ENCODE measurements at regions not wholly inside any gene's neighbourhood (a gene's known extent, or its start where the extent isn't known, plus 50 kb on each side); places are given as distances from the start of the nearest gene placed in this dataset.

- Histone ChIP-seq H3K4me3 (ENCODE audit: extremely low read depth, insufficient read depth, low read length, poor library complexity, severe bottlenecking) (no peak overlapping the region), H3K4me1 (ENCODE audit: control insufficient read depth, insufficient read depth, low read length, poor library complexity, severe bottlenecking) (peaks cover 10% of the 10 kb centered on the region), H3K9me3 (ENCODE audit: control insufficient read depth, low read length) (no peaks in the 10 kb centered on the region), H3K36me3 (ENCODE audit: control insufficient read depth, insufficient read depth, low read length) (no peaks in the 10 kb centered on the region), H3K27ac (ENCODE audit: low read depth, low read length, severe bottlenecking) (no peak overlapping the region)
- 73 to 79% methylated on average over 7 to 9 of the region's 9 CpGs for WGBS, 2 experiments (ENCODE audit: insufficient coverage in 2 of 2)
Measured at GRCh38 chr15:69786136-69786701, 311.5 kb downstream of the TLE3 start.

DNA sequence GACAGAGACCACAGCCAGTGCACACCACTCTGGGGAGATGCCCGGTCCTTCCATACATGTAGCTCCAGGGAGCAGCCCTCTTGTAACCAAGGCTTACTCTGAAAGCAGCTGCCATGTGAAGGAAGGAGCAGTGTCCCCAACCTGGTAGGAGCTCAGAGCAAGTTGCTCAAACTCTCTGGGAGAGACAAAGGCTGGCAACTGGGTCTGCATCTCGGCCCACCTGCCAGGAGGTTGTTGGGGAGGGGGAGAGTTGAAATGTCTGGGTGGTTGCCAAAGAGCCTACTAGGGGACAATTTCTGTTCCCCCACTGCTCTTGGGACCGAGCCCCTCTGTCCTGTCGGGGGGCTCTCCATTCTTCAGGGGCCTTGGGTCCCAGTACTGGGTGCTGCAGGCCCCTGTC is 309.9 kb downstream of the TLE3 start:
- no peaks in the 10 kb centered on the region for H3K9me3 ChIP-seq (ENCODE audit: control insufficient read depth, low read length)
- WGBS, 2 experiments (ENCODE audit: insufficient coverage in 2 of 2): 93 to 100% methylated on average over 3 to 4 of the region's 4 CpGs
- H3K4me1 ChIP-seq (ENCODE audit: control insufficient read depth, insufficient read depth, low read length, poor library complexity, severe bottlenecking): peaks cover 2% of the 10 kb centered on the region
- no peaks in the 10 kb centered on the region for H3K36me3 ChIP-seq (ENCODE audit: control insufficient read depth, insufficient read depth, low read length)
- H3K4me3 ChIP-seq (ENCODE audit: extremely low read depth, insufficient read depth, low read length, poor library complexity, severe bottlenecking): no peak overlapping the region
- no peak overlapping the region for H3K27ac ChIP-seq (ENCODE audit: low read depth, low read length, severe bottlenecking)

DNA sequence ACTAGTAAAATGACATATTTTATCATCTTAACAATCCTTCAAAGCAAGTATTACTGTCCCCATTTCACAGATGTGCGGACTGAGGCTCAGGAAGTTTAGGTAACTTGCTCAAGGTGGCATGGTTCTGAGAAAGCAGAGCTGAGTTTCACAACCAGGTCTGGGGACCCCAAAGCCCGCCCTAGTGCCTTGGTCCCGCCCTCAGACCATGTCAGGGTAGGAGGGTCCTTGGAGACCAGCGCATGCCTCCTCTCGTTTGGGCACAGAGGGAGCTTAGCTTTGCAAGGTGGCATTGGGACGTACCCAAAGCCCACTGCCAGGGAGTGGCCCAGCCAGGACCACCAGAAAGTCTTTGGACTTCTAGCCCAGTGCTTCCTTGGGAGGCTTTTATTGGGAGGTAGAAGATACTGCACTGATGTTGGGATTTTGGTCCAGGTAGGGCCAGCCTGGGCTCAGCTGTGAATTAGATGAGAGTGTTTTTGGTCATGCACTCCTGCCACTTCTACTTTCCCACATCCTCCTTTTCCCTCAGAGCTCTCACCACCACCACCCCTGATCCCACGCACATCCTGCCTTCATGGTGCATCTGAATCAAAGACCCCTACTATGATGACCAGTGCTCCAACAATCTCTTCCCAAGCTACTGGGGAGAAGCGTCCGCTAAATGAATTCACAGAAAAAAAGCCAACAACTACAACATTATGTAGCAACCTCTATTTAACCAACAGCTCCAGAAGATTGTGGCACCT is 307.9 kb downstream of the TLE3 start:
- H3K4me1 ChIP-seq (ENCODE audit: control insufficient read depth, insufficient read depth, low read length, poor library complexity, severe bottlenecking): peaks cover 7% of the 10 kb centered on the region
- H3K4me3 ChIP-seq (ENCODE audit: extremely low read depth, insufficient read depth, low read length, poor library complexity, severe bottlenecking): no peak overlapping the region
- 83 to 96% methylated on average over 6 to 7 of the region's 9 CpGs for WGBS, 2 experiments (ENCODE audit: insufficient coverage in 2 of 2)
- H3K9me3 ChIP-seq (ENCODE audit: control insufficient read depth, low read length): no peaks in the 10 kb centered on the region
- no peaks in the 10 kb centered on the region for H3K36me3 ChIP-seq (ENCODE audit: control insufficient read depth, insufficient read depth, low read length)
- H3K27ac ChIP-seq (ENCODE audit: low read depth, low read length, severe bottlenecking): no peak overlapping the region

DNA sequence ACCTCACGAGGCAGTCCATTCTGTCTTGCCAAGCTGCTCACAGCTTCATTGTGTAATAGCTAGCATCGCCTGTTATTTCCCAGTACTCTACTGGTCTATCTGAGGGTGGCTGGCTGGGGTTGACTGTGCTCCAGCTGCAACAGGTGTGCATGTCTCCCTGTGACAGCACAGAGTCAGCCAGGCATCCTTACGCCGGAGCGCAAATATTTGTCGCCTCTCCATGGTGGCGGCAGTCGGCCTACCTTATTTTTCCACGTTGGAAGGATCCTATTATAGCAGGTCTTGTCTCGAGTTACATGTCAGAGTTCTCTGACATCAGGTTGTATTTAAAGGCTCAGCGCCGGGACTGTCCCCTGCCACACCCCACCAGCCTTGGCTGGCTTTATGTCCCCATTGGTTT is 307.1 kb downstream of the TLE3 start:
- H3K36me3 ChIP-seq (ENCODE audit: control insufficient read depth, insufficient read depth, low read length): no peaks in the 10 kb centered on the region
- no peak overlapping the region for H3K4me3 ChIP-seq (ENCODE audit: extremely low read depth, insufficient read depth, low read length, poor library complexity, severe bottlenecking)
- H3K27ac ChIP-seq (ENCODE audit: low read depth, low read length, severe bottlenecking): no peak overlapping the region
- no peaks in the 10 kb centered on the region for H3K9me3 ChIP-seq (ENCODE audit: control insufficient read depth, low read length)
- H3K4me1 ChIP-seq (ENCODE audit: control insufficient read depth, insufficient read depth, low read length, poor library complexity, severe bottlenecking): peaks cover 15% of the 10 kb centered on the region
- WGBS, 2 experiments (ENCODE audit: insufficient coverage in 2 of 2): 90 to 92% methylated on average over 12 of the region's 12 CpGs

GRCh38 chr15:69792823-69793222 is 304.9 kb downstream of the TLE3 start:
- 93 to 100% methylated on average over 3 to 4 of the region's 4 CpGs for WGBS, 2 experiments (ENCODE audit: insufficient coverage in 2 of 2)
- H3K4me1 ChIP-seq (ENCODE audit: control insufficient read depth, insufficient read depth, low read length, poor library complexity, severe bottlenecking): peaks cover 18% of the 10 kb centered on the region
- no peak overlapping the region for H3K27ac ChIP-seq (ENCODE audit: low read depth, low read length, severe bottlenecking)
- no peaks in the 10 kb centered on the region for H3K9me3 ChIP-seq (ENCODE audit: control insufficient read depth, low read length)
- no peaks in the 10 kb centered on the region for H3K36me3 ChIP-seq (ENCODE audit: control insufficient read depth, insufficient read depth, low read length)
- H3K4me3 ChIP-seq (ENCODE audit: extremely low read depth, insufficient read depth, low read length, poor library complexity, severe bottlenecking): no peak overlapping the region

GRCh38 chr15:69793431-69793780 is 304.3 kb downstream of the TLE3 start:
- no peaks in the 10 kb centered on the region for H3K36me3 ChIP-seq (ENCODE audit: control insufficient read depth, insufficient read depth, low read length)
- no peaks in the 10 kb centered on the region for H3K9me3 ChIP-seq (ENCODE audit: control insufficient read depth, low read length)
- H3K4me3 ChIP-seq (ENCODE audit: extremely low read depth, insufficient read depth, low read length, poor library complexity, severe bottlenecking): no peak overlapping the region
- H3K27ac ChIP-seq (ENCODE audit: low read depth, low read length, severe bottlenecking): no peak overlapping the region
- WGBS, 2 experiments (ENCODE audit: insufficient coverage in 2 of 2): 79 to 83% methylated on average over 8 to 9 of the region's 9 CpGs
- H3K4me1 ChIP-seq (ENCODE audit: control insufficient read depth, insufficient read depth, low read length, poor library complexity, severe bottlenecking): peaks cover 21% of the 10 kb centered on the region

DNA sequence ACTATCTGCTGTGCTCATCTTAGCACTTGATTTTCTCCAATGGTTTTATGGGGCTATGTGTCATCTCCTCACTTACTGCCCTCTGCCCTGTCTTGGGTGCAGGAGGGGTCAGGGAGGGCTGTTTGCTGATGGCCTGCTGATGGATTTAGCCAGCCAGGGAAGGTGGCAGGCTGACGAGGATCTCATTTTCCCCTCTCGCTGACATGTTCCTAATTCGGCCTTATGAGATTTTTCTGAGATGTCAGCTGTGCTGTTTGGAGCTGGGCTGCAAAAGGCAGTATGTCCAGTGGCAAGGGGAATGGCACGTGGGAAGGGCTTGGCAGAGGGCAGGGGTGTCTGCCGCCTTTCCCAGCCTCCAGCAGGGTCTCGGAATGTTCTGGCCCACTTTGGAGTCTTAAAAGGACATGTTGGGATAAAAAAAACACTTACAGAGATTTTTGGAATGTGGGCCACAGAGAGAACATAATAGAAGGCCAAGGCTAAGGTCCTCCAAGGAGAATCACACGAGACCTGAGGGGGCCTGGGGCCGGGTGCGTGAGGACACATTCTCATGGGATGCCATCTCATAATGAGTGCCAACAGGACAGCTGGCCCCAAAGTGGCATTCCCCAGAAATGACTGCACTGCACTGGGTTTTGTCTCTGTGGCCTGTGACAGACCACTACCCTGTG is 303.8 kb downstream of the TLE3 start:
- H3K4me1 ChIP-seq (ENCODE audit: control insufficient read depth, insufficient read depth, low read length, poor library complexity, severe bottlenecking): peaks cover 26% of the 10 kb centered on the region
- no peaks in the 10 kb centered on the region for H3K9me3 ChIP-seq (ENCODE audit: control insufficient read depth, low read length)
- WGBS, 2 experiments (ENCODE audit: insufficient coverage in 2 of 2): 84 to 85% methylated on average over 8 to 9 of the region's 9 CpGs
- no peak overlapping the region for H3K4me3 ChIP-seq (ENCODE audit: extremely low read depth, insufficient read depth, low read length, poor library complexity, severe bottlenecking)
- no peak overlapping the region for H3K27ac ChIP-seq (ENCODE audit: low read depth, low read length, severe bottlenecking)
- H3K36me3 ChIP-seq (ENCODE audit: control insufficient read depth, insufficient read depth, low read length): no peaks in the 10 kb centered on the region

GRCh38 chr15:69794645-69795469 is 302.9 kb downstream of the TLE3 start:
- Histone ChIP-seq H3K4me1 (ENCODE audit: control insufficient read depth, insufficient read depth, low read length, poor library complexity, severe bottlenecking) (peaks cover 29% of the 10 kb centered on the region), H3K27ac (ENCODE audit: low read depth, low read length, severe bottlenecking) (peak overlapping the region; percentile 30), H3K4me3 (ENCODE audit: extremely low read depth, insufficient read depth, low read length, poor library complexity, severe bottlenecking) (no peak overlapping the region), H3K9me3 (ENCODE audit: control insufficient read depth, low read length) (no peaks in the 10 kb centered on the region), H3K36me3 (ENCODE audit: control insufficient read depth, insufficient read depth, low read length) (no peaks in the 10 kb centered on the region)
- WGBS, 2 experiments (ENCODE audit: insufficient coverage in 2 of 2): 54 to 55% methylated on average over 2 to 3 of the region's 11 CpGs

GRCh38 chr15:69795601-69796000 is 302.1 kb downstream of the TLE3 start:
- WGBS, 2 experiments (ENCODE audit: insufficient coverage in 2 of 2): 82 to 94% methylated on average over 3 to 4 of the region's 6 CpGs
- no peak overlapping the region for H3K27ac ChIP-seq (ENCODE audit: low read depth, low read length, severe bottlenecking)

GRCh38 chr15:69797051-69797595 is 300.6 kb downstream of the TLE3 start:
- Histone ChIP-seq H3K36me3 (ENCODE audit: control insufficient read depth, insufficient read depth, low read length) (no peaks in the 10 kb centered on the region), H3K27ac (ENCODE audit: low read depth, low read length, severe bottlenecking) (no peak overlapping the region), H3K9me3 (ENCODE audit: control insufficient read depth, low read length) (no peaks in the 10 kb centered on the region), H3K4me3 (ENCODE audit: extremely low read depth, insufficient read depth, low read length, poor library complexity, severe bottlenecking) (no peak overlapping the region), H3K4me1 (ENCODE audit: control insufficient read depth, insufficient read depth, low read length, poor library complexity, severe bottlenecking) (peaks cover 29% of the 10 kb centered on the region)
- 71 to 81% methylated on average over 6 of the region's 6 CpGs for WGBS, 2 experiments (ENCODE audit: insufficient coverage in 2 of 2)

More at GRCh38 chr15:69795601-69796000, 302.1 kb downstream of the TLE3 start:
- H3K4me3 ChIP-seq (ENCODE audit: extremely low read depth, insufficient read depth, low read length, poor library complexity, severe bottlenecking): no peak overlapping the region
- peaks cover 29% of the 10 kb centered on the region for H3K4me1 ChIP-seq (ENCODE audit: control insufficient read depth, insufficient read depth, low read length, poor library complexity, severe bottlenecking)
- no peaks in the 10 kb centered on the region for H3K9me3 ChIP-seq (ENCODE audit: control insufficient read depth, low read length)
- no peaks in the 10 kb centered on the region for H3K36me3 ChIP-seq (ENCODE audit: control insufficient read depth, insufficient read depth, low read length)
